HepG2 (cell line): ENCODE measurements at regions not wholly inside any gene's neighbourhood (a gene's known extent, or its start where the extent isn't known, plus 50 kb on each side); places are given as distances from the start of the nearest gene placed in this dataset.

Experiments used
- ATAC-seq: fragments of 200-7000 bp; cut with Tn5 transposase; 3 replicates; pipeline ENCODE4 v1.9.1; 2020; ENCODE audit warnings: mild to moderate bottlenecking, moderate library complexity
- BruUV-seq: library from RNA; stranded (reverse); fragments of 400-500 nt; replicated peaks from 2 replicates; lab custom pipeline; 2021; lab: Mats Ljungman, UMichigan
- CTCF ChIA-PET: fragments of 300-600 bp; formaldehyde crosslinking; extraction: SDS; loops from one replicate; lab custom pipeline; 2021; ENCODE audit warnings: low total read pairs, inconsistent platforms, low intra/inter-chr PET ratio; lab: Yijun Ruan, JAX
- POLR2A ChIA-PET: fragments of 350-600 bp; sonication (Branson Sonifier 250); formaldehyde crosslinking; loops from one replicate; lab custom pipeline; 2020; ENCODE audit warnings: antibody characterized with exemption, inconsistent platforms; lab: Yijun Ruan, JAX
- DNase-seq: peaks from one replicate; pipeline ENCODE4 v3.0.0-alpha.2; 2015; ENCODE audit warnings: low spot score
- FAIRE-seq: peaks from 3 replicates; lab custom pipeline; 2011; peaks lifted over from hg19 to GRCh38; lab: Jason Lieb, UNC
- H2AFZ ChIP-seq: one replicate; pipeline ENCODE4 v1.6.1; 2011; ENCODE audit warnings: low read length, inconsistent platforms
- H3K27ac ChIP-seq: fragments of 300-600 bp; 3 replicates; pipeline ENCODE4 v1.8.0; 2011; ENCODE audit warnings: mixed run types, mild to moderate bottlenecking, mixed read lengths, low read length, inconsistent platforms; ENCODE audit not compliant: insufficient read depth; ENCODE audit errors: extremely low read length
- H3K27me3 ChIP-seq, 2 experiments: fragments of 200-600 bp in 1 of 2; 2 replicates in 1 of 2; 3 replicates in 1 of 2; pipeline versions ENCODE4 v1.6.0 to v1.8.0; 2011; ENCODE audit warnings: low read length in 2 of 2, mild to moderate bottlenecking in 2 of 2, moderate library complexity in 2 of 2, inconsistent platforms in 1 of 2; ENCODE audit not compliant: insufficient read depth in 2 of 2, control insufficient read depth in 1 of 2
- H3K36me3 ChIP-seq, 2 experiments: fragments of 200-600 bp in 1 of 2; replicated peaks in 1 of 2; 2 replicates in 1 of 2; 3 replicates in 1 of 2; pipeline versions ENCODE4 v1.5.1 to v1.8.0; 2011; ENCODE audit warnings: low read length in 2 of 2, inconsistent platforms in 1 of 2; ENCODE audit not compliant: insufficient read depth in 2 of 2, control insufficient read depth in 1 of 2
- H3K4me1 ChIP-seq: 2 replicates; pipeline ENCODE4 v1.5.1; 2012; ENCODE audit warnings: low read length, inconsistent platforms; ENCODE audit not compliant: insufficient read depth
- H3K4me2 ChIP-seq: 2 replicates; pipeline ENCODE4 v1.6.0; 2011; ENCODE audit warnings: low read depth, low read length, inconsistent platforms
- H3K4me3 ChIP-seq, 3 experiments: fragments of 200-600 bp in 1 of 3; sonication (generic), shearing (Covaris generic) in 1 of 3; replicated peaks in 1 of 3; 2 replicates each; pipeline ENCODE4 v1.5.1; 2011 to 2016; ENCODE audit warnings: low read length in 3 of 3, inconsistent platforms in 2 of 3, low read depth in 2 of 3, mild to moderate bottlenecking in 2 of 3, control low read depth in 1 of 3, mixed read lengths in 1 of 3; ENCODE audit not compliant: insufficient read depth in 1 of 3
- H3K79me2 ChIP-seq: one replicate; pipeline ENCODE4 v1.6.1; 2011; ENCODE audit warnings: low read length, inconsistent platforms; ENCODE audit not compliant: insufficient read depth
- H3K9ac ChIP-seq: 2 replicates; pipeline ENCODE4 v1.6.0; 2011; ENCODE audit warnings: mild to moderate bottlenecking, low read depth, low read length, inconsistent platforms; ENCODE audit not compliant: insufficient read depth
- H3K9me3 ChIP-seq: 2 replicates; pipeline ENCODE4 v1.5.1; 2012; ENCODE audit warnings: mild to moderate bottlenecking, low read length
- H4K20me1 ChIP-seq: 2 replicates; pipeline ENCODE4 v1.6.0; 2011; ENCODE audit warnings: inconsistent platforms, mild to moderate bottlenecking, low read length, moderate library complexity; ENCODE audit not compliant: insufficient read depth
- GRHL1 ChIP-seq: sonication (generic); formaldehyde crosslinking; conservative IDR thresholded peaks from 2 replicates; pipeline ENCODE4 v1.8.0; 2022; ENCODE audit warnings: missing genetic modification reagents
- PHF5A ChIP-seq: IDR thresholded peaks from one replicate; pipeline ENCODE4 v1.6.1; 2018; ENCODE audit warnings: low read depth, missing genetic modification reagents; ENCODE audit not compliant: unreplicated experiment
- RFX1 ChIP-seq: fragments of 450-650 bp; IDR thresholded peaks from 2 replicates; pipeline ENCODE4 v1.6.1; 2017
- RFX5 ChIP-seq: IDR thresholded peaks from 2 replicates; pipeline ENCODE4 v1.6.1; 2011; ENCODE audit warnings: low read depth, low read length, improper control_type of control experiment
- SYNCRIP ChIP-seq: fragments of 200-400 bp; formaldehyde crosslinking; IDR thresholded peaks from 2 replicates; pipeline ENCODE4 v1.6.1; 2018; ENCODE audit warnings: mild to moderate bottlenecking, low read depth, low read length; ENCODE audit not compliant: insufficient read depth
- TCF7 ChIP-seq: sonication (generic); IDR thresholded peaks from 2 replicates; pipeline ENCODE4 v1.6.1; 2016; ENCODE audit warnings: antibody characterized with exemption, low read depth
- ZBTB2 ChIP-seq: sonication (generic); formaldehyde crosslinking; IDR thresholded peaks from 2 replicates; pipeline ENCODE4 v1.8.0; 2022; ENCODE audit warnings: low read depth, missing genetic modification reagents
- ZNF629 ChIP-seq: sonication (generic); formaldehyde crosslinking; conservative IDR thresholded peaks from 2 replicates; pipeline ENCODE4 v1.5.0; 2020; ENCODE audit warnings: missing genetic modification reagents
- WGBS: methylation state at CpG from one replicate; pipeline ENCODE4 v1.1.6; 2017; ENCODE audit warnings: low lambda C conversion rate; 5-methylcytosine and 5-hydroxymethylcytosine counted together
- in situ Hi-C: cut with HindIII; loops from 2 replicates; pipeline ENCODE4 v1.10.0; 2017; ENCODE audit warnings: low pct_unique_long_range_greater_than_20kb; ENCODE audit not compliant: extremely low pct_ligation_motif_present
- intact Hi-C: fragments of 100-400 bp; cut with micrococcal nuclease; formaldehyde crosslinking; loops from one replicate; pipeline ENCODE4 v1.10.0; 2022; ENCODE audit not compliant: unreplicated experiment

GRCh38 chr3:72120039-72120438 is 335.1 kb upstream of the PROK2 start:
- FAIRE-seq (no peak), DNase-seq (no peak), ATAC-seq (no peak)
- no peaks in the 10 kb centered on the region for H3K79me2 ChIP-seq
- no peak overlapping the region for H3K27ac ChIP-seq
- H3K9me3 ChIP-seq = no peaks in the 10 kb centered on the region
- intact Hi-C loops (loop anchor here (2.0 kb wide), 1 partner anchor 21 kb away; no protein-coding TSS in a partner anchor), in situ Hi-C loops (no loop called here)
- peaks cover 21% of the 10 kb centered on the region for H3K4me1 ChIP-seq
- TF ChIP-seq RFX1 = no peak
- no peak for TF ChIP-seq SYNCRIP
- TF ChIP-seq ZNF629 (CRISPR knock-in tag) = peak; percentile 49
- TF ChIP-seq GRHL1 (CRISPR knock-in tag) = no peak
- TF ChIP-seq PHF5A (CRISPR knock-in tag) = no peak
- TF ChIP-seq RFX5 = peak; percentile 68
- no peak for TF ChIP-seq ZBTB2 (CRISPR knock-in tag)
- TF ChIP-seq TCF7 = no peak
- H3K4me2 ChIP-seq = no peak overlapping the region
- ChIA-PET CTCF (no interaction called here), POLR2A (no interaction called here)
- H3K4me3 ChIP-seq = no peak overlapping the region
- no peak overlapping the region for H2AFZ ChIP-seq
- H3K36me3 ChIP-seq = no peaks in the 10 kb centered on the region
- H3K27me3 ChIP-seq = no peaks in the 10 kb centered on the region
- WGBS = 69% methylated on average over 4 of the region's 4 CpGs
- no peak overlapping the region for H3K9ac ChIP-seq
- no TSS peak for BruUV-seq
- H4K20me1 ChIP-seq = no peaks in the 10 kb centered on the region
